Fibroblast of lung (primary cell): ENCODE measurements at regions not wholly inside any gene's neighbourhood (a gene's known extent, or its start where the extent isn't known, plus 50 kb on each side); places are given as distances from the start of the nearest gene placed in this dataset.

Experiments used
- EZH2 ChIP-seq: IDR thresholded peaks from 2 replicates; pipeline ENCODE4 v1.5.1; 2012; ENCODE audit warnings: low read length, control low read depth, mild to moderate bottlenecking; ENCODE audit errors: missing control alignments
- TF ChIP-seq, protein P1 (sequence below), 2 donors: IDR thresholded peaks in 1 of 2; conservative IDR thresholded peaks in 1 of 2; 1 replicate in 1 of 2; 2 replicates in 1 of 2; pipeline ENCODE4 v1.5.1; 2011 to 2012; ENCODE audit warnings: low read length in 2 of 2, control low read depth in 1 of 2, inconsistent platforms in 1 of 2, low read depth in 1 of 2, mild to moderate bottlenecking in 1 of 2

DNA sequence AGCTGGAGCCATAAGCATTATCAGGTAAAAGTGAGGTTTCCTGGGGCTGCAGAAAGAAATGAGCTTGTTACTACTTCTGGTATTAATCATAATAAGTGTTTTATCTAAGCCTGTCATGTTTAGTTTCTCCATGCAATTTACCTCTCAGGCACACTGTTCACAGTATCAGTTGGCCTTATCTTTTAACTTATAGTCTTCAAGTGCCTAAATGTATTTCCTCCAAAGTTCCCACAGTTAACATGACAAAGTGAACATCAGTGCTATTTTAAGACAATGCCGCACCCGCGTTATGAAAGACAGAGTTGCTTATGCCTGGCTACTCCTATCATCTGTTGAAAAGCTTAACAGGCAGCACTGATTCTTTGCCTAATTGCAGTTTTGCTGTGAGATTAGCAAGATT is 408.7 kb upstream of the FAM241A start:
- TF ChIP-seq, protein P1, sequence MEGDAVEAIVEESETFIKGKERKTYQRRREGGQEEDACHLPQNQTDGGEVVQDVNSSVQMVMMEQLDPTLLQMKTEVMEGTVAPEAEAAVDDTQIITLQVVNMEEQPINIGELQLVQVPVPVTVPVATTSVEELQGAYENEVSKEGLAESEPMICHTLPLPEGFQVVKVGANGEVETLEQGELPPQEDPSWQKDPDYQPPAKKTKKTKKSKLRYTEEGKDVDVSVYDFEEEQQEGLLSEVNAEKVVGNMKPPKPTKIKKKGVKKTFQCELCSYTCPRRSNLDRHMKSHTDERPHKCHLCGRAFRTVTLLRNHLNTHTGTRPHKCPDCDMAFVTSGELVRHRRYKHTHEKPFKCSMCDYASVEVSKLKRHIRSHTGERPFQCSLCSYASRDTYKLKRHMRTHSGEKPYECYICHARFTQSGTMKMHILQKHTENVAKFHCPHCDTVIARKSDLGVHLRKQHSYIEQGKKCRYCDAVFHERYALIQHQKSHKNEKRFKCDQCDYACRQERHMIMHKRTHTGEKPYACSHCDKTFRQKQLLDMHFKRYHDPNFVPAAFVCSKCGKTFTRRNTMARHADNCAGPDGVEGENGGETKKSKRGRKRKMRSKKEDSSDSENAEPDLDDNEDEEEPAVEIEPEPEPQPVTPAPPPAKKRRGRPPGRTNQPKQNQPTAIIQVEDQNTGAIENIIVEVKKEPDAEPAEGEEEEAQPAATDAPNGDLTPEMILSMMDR (conservative IDR thresholded peaks at IDR 0.05 in 1 of 2, IDR thresholded peaks at IDR 0.05 in 1 of 2; ENCODE audit: low read depth in 1 of 2, low read length in 2 of 2): no peak
- no peak for TF ChIP-seq EZH2
